ENCODE measurements at regions not wholly inside any gene's neighbourhood (a gene's known extent, or its start where the extent isn't known, plus 50 kb on each side); places are given as distances from the start of the nearest gene placed in this dataset.
"Not testable (repeated sequence)": the region's sequence is repeated elsewhere in the genome, so short reads cannot be mapped to it uniquely, and the experiment has no call there.

GRCh38 chr3:65006300-65006739 lies 318.5 kb upstream of the ADAMTS9 start:
- Histone ChIP-seq H3K27me3 (ENCODE audit: control insufficient read depth, insufficient read depth, low read length) (no peaks in the 10 kb centered on the region), H3K36me3 (ENCODE audit: control insufficient read depth, insufficient read depth, low read length) (no peaks in the 10 kb centered on the region), H3K79me2 (no peaks in the 10 kb centered on the region), H3K4me2 (ENCODE audit: low read length) (no peak overlapping the region), H3K27ac (no peak overlapping the region), H3K4me3 (ENCODE audit: low read depth, low read length) (no peak overlapping the region), H3K9me3 (ENCODE audit: control insufficient read depth, low read length) (no peaks in the 10 kb centered on the region), H2AFZ (no peak overlapping the region), H3K9ac (no peak overlapping the region), H3K4me1 (no peaks in the 10 kb centered on the region)
- no peak for TF ChIP-seq CTCF (IDR thresholded peaks at IDR 0.05)

GRCh38 chr3:65005486-65005885 lies 317.7 kb upstream of the ADAMTS9 start:
- H3K27ac ChIP-seq = no peak overlapping the region
- no peak overlapping the region for H3K9ac ChIP-seq
- TF ChIP-seq CTCF (IDR thresholded peaks at IDR 0.05) = no peak
- H2AFZ ChIP-seq = no peak overlapping the region
- no peaks in the 10 kb centered on the region for H3K9me3 ChIP-seq (ENCODE audit: control insufficient read depth, low read length)
- H3K79me2 ChIP-seq = no peaks in the 10 kb centered on the region
- H3K36me3 ChIP-seq (ENCODE audit: control insufficient read depth, insufficient read depth, low read length) = no peaks in the 10 kb centered on the region
- H3K4me3 ChIP-seq (ENCODE audit: low read depth, low read length) = no peak overlapping the region
- H3K4me2 ChIP-seq (ENCODE audit: low read length) = no peak overlapping the region
- H3K4me1 ChIP-seq = no peaks in the 10 kb centered on the region
- no peaks in the 10 kb centered on the region for H3K27me3 ChIP-seq (ENCODE audit: control insufficient read depth, insufficient read depth, low read length)

- no peaks in the 10 kb centered on the region for H3K36me3 ChIP-seq (ENCODE audit: control insufficient read depth, insufficient read depth, low read length)
- H3K27me3 ChIP-seq (ENCODE audit: control insufficient read depth, insufficient read depth, low read length) = no peaks in the 10 kb centered on the region
- no peak overlapping the region for H3K27ac ChIP-seq
- H3K9ac ChIP-seq = no peak overlapping the region
- H3K79me2 ChIP-seq = no peaks in the 10 kb centered on the region
- no peaks in the 10 kb centered on the region for H3K4me1 ChIP-seq
- H2AFZ ChIP-seq = no peak overlapping the region
- H3K4me3 ChIP-seq (ENCODE audit: low read depth, low read length) = no peak overlapping the region
- H3K4me2 ChIP-seq (ENCODE audit: low read length) = no peak overlapping the region
- TF ChIP-seq CTCF (IDR thresholded peaks at IDR 0.05) = no peak
- H3K9me3 ChIP-seq (ENCODE audit: control insufficient read depth, low read length) = no peaks in the 10 kb centered on the region
These were observed 317.0 kb upstream of the ADAMTS9 start for GRCh38 chr3:65004795-65005295.

GRCh38 chr3:65004306-65004705 lies 316.5 kb upstream of the ADAMTS9 start:
- Histone ChIP-seq H3K27me3 (ENCODE audit: control insufficient read depth, insufficient read depth, low read length) (no peaks in the 10 kb centered on the region), H2AFZ (no peak overlapping the region), H3K9ac (no peak overlapping the region), H3K4me2 (ENCODE audit: low read length) (no peak overlapping the region), H3K36me3 (ENCODE audit: control insufficient read depth, insufficient read depth, low read length) (no peaks in the 10 kb centered on the region), H3K4me3 (ENCODE audit: low read depth, low read length) (no peak overlapping the region), H3K4me1 (no peaks in the 10 kb centered on the region), H3K79me2 (no peaks in the 10 kb centered on the region), H3K9me3 (ENCODE audit: control insufficient read depth, low read length) (no peaks in the 10 kb centered on the region), H3K27ac (no peak overlapping the region)
- TF ChIP-seq CTCF (IDR thresholded peaks at IDR 0.05) = no peak

GRCh38 chr3:65001119-65001518 lies 313.3 kb upstream of the ADAMTS9 start:
- H3K79me2 ChIP-seq; H3K4me3 ChIP-seq (ENCODE audit: low read depth, low read length); H3K9ac ChIP-seq; H3K9me3 ChIP-seq (ENCODE audit: control insufficient read depth, low read length); H3K27me3 ChIP-seq (ENCODE audit: control insufficient read depth, insufficient read depth, low read length); H3K36me3 ChIP-seq (ENCODE audit: control insufficient read depth, insufficient read depth, low read length); H2AFZ ChIP-seq; H3K4me1 ChIP-seq; H3K4me2 ChIP-seq (ENCODE audit: low read length); H3K27ac ChIP-seq: not testable (repeated sequence)

Measured in parathyroid adenoma (tissue), 2 donors.